Muscle of leg (tissue), 3 donors: ENCODE measurements at regions not wholly inside any gene's neighbourhood (a gene's known extent, or its start where the extent isn't known, plus 50 kb on each side); places are given as distances from the start of the nearest gene placed in this dataset.
A peak's percentile ranks its signal among the peaks of the same experiment; 100 is the strongest.

Experiments
- DNase-seq: peaks from one replicate; pipeline ENCODE4 v3.0.0; 2013
- H3K27ac ChIP-seq: one replicate; pipeline ENCODE4 v1.5.1; 2013; ENCODE audit warnings: mild to moderate bottlenecking, low read length, control low read depth
- H3K27me3 ChIP-seq: one replicate; pipeline ENCODE4 v1.6.1; 2013; ENCODE audit warnings: low read length; ENCODE audit not compliant: control insufficient read depth, insufficient read depth
- H3K36me3 ChIP-seq: one replicate; pipeline ENCODE4 v1.6.1; 2013; ENCODE audit warnings: low read length; ENCODE audit not compliant: control insufficient read depth, insufficient read depth
- H3K4me1 ChIP-seq: one replicate; pipeline ENCODE4 v1.6.1; 2013; ENCODE audit warnings: low read length; ENCODE audit not compliant: control insufficient read depth, insufficient read depth
- H3K4me3 ChIP-seq: one replicate; pipeline ENCODE4 v1.5.1; 2013; ENCODE audit warnings: low read length, control low read depth
- H3K9me3 ChIP-seq: replicated peaks from 2 replicates; pipeline ENCODE4 v1.6.1; 2013; ENCODE audit warnings: low read depth, low read length; ENCODE audit not compliant: control insufficient read depth
- WGBS: methylation state at CpG from one replicate; pipeline ENCODE4 v1.1.5; 2013; ENCODE audit warnings: missing lambda C conversion rate; ENCODE audit not compliant: insufficient coverage; 5-methylcytosine and 5-hydroxymethylcytosine counted together

GRCh38 chr17:83193336-83194185 lies 114.2 kb downstream of the METRNL start:
- peak; percentile 12 for DNase-seq
- no peak overlapping the region for H3K4me3 ChIP-seq
- H3K9me3 ChIP-seq: peaks cover 2% of the 10 kb centered on the region
- 78% methylated on average over 5 of the region's 13 CpGs for WGBS
- H3K27me3 ChIP-seq: peaks cover 3% of the 10 kb centered on the region
- H3K36me3 ChIP-seq: no peaks in the 10 kb centered on the region
- H3K27ac ChIP-seq: no peak overlapping the region
- peaks cover 75% of the 10 kb centered on the region for H3K4me1 ChIP-seq

GRCh38 chr17:83194186-83194561 lies 114.8 kb downstream of the METRNL start:
- H3K4me1 ChIP-seq: peaks cover 78% of the 10 kb centered on the region
- H3K27ac ChIP-seq: no peak overlapping the region
- peaks cover 3% of the 10 kb centered on the region for H3K27me3 ChIP-seq
- no peaks in the 10 kb centered on the region for H3K36me3 ChIP-seq
- DNase-seq: no peak
- no peak overlapping the region for H3K4me3 ChIP-seq
- 64% methylated on average over 3 of the region's 7 CpGs for WGBS
- peaks cover 2% of the 10 kb centered on the region for H3K9me3 ChIP-seq

GRCh38 chr17:83194761-83195329 lies 115.4 kb downstream of the METRNL start:
- Histone ChIP-seq H3K4me3 (no peak overlapping the region), H3K4me1 (peaks cover 77% of the 10 kb centered on the region), H3K27me3 (peaks cover 3% of the 10 kb centered on the region), H3K27ac (peak overlapping the region; percentile 3), H3K9me3 (peaks cover 2% of the 10 kb centered on the region), H3K36me3 (no peaks in the 10 kb centered on the region)
- 93% methylated on average over 20 of the region's 24 CpGs for WGBS
- no peak for DNase-seq

- H3K36me3 ChIP-seq: no peaks in the 10 kb centered on the region
- peak; percentile 69 for DNase-seq
- 60% methylated on average over 12 of the region's 20 CpGs for WGBS
- H3K4me1 ChIP-seq: peaks cover 77% of the 10 kb centered on the region
- peaks cover 2% of the 10 kb centered on the region for H3K9me3 ChIP-seq
- no peak overlapping the region for H3K4me3 ChIP-seq
- H3K27me3 ChIP-seq: peaks cover 3% of the 10 kb centered on the region
- H3K27ac ChIP-seq: peak overlapping the region; percentile 20
Observed at GRCh38 chr17:83195330-83196023, 116.1 kb downstream of the METRNL start.

GRCh38 chr17:83196024-83196365 lies 116.6 kb downstream of the METRNL start:
- H3K4me3 ChIP-seq: no peak overlapping the region
- peak; percentile 78 for DNase-seq
- H3K27ac ChIP-seq: peak overlapping the region; percentile 20
- H3K36me3 ChIP-seq: no peaks in the 10 kb centered on the region
- 0% methylated on average over 4 of the region's 9 CpGs for WGBS
- peaks cover 3% of the 10 kb centered on the region for H3K27me3 ChIP-seq
- H3K9me3 ChIP-seq: peaks cover 2% of the 10 kb centered on the region
- peaks cover 77% of the 10 kb centered on the region for H3K4me1 ChIP-seq

GRCh38 chr17:83196366-83196765 lies 117.0 kb downstream of the METRNL start:
- peak; percentile 8 for DNase-seq
- H3K4me1 ChIP-seq: peaks cover 77% of the 10 kb centered on the region
- H3K27ac ChIP-seq: peak overlapping the region; percentile 7
- no peaks in the 10 kb centered on the region for H3K36me3 ChIP-seq
- peaks cover 3% of the 10 kb centered on the region for H3K27me3 ChIP-seq
- WGBS: 86% methylated on average over 10 of the region's 10 CpGs
- peaks cover 2% of the 10 kb centered on the region for H3K9me3 ChIP-seq
- H3K4me3 ChIP-seq: no peak overlapping the region

GRCh38 chr17:83196973-83197880 lies 117.8 kb downstream of the METRNL start:
- peak; percentile 59 for DNase-seq
- Histone ChIP-seq H3K36me3 (no peaks in the 10 kb centered on the region), H3K4me1 (peaks cover 72% of the 10 kb centered on the region), H3K27ac (no peak overlapping the region), H3K27me3 (peaks cover 3% of the 10 kb centered on the region), H3K9me3 (peaks cover 2% of the 10 kb centered on the region), H3K4me3 (no peak overlapping the region)
- 55% methylated on average over 18 of the region's 24 CpGs for WGBS

GRCh38 chr17:83198366-83199341 lies 119.2 kb downstream of the METRNL start:
- peaks cover 2% of the 10 kb centered on the region for H3K9me3 ChIP-seq
- H3K27me3 ChIP-seq: peaks cover 3% of the 10 kb centered on the region
- H3K27ac ChIP-seq: peak overlapping the region; percentile 80
- DNase-seq: no peak
- H3K4me1 ChIP-seq: peaks cover 78% of the 10 kb centered on the region
- H3K36me3 ChIP-seq: no peaks in the 10 kb centered on the region
- 85% methylated on average over 19 of the region's 27 CpGs for WGBS
- no peak overlapping the region for H3K4me3 ChIP-seq
